ENCODE measurements at regions not wholly inside any gene's neighbourhood (a gene's known extent, or its start where the extent isn't known, plus 50 kb on each side); places are given as distances from the start of the nearest gene placed in this dataset.
A peak's percentile ranks its signal among the peaks of the same experiment; 100 is the strongest.
"Not testable (repeated sequence)": the region's sequence is repeated elsewhere in the genome, so short reads cannot be mapped to it uniquely, and the experiment has no call there.

- not testable (repeated sequence) for DNase-seq
Observed at GRCh38 chr1:243074224-243074623, 180.9 kb downstream of the CEP170 start.

- not testable (repeated sequence) for DNase-seq
Observed at GRCh38 chr1:243067056-243067455, 188.0 kb downstream of the CEP170 start.

GRCh38 chr1:243061965-243062364 lies 193.1 kb downstream of the CEP170 start:
- DNase-seq = not testable (repeated sequence)

- DNase-seq = not testable (repeated sequence)
Observed at GRCh38 chr1:243055510-243055909, 199.6 kb downstream of the CEP170 start.

- not testable (repeated sequence) for DNase-seq
Observed at GRCh38 chr1:243055091-243055490, 200.0 kb downstream of the CEP170 start.

- not testable (repeated sequence) for DNase-seq
Observed at GRCh38 chr1:243054681-243055080, 200.4 kb downstream of the CEP170 start.

- not testable (repeated sequence) for DNase-seq
Observed at GRCh38 chr1:243053048-243053447, 202.0 kb downstream of the CEP170 start.

- DNase-seq = not testable (repeated sequence)
Observed at GRCh38 chr1:243050613-243051012, 204.5 kb downstream of the CEP170 start.

- DNase-seq = not testable (repeated sequence)
Observed at GRCh38 chr1:243049716-243050115, 205.4 kb downstream of the CEP170 start.

- not testable (repeated sequence) for DNase-seq
Observed at GRCh38 chr1:243021365-243021764, 233.7 kb downstream of the CEP170 start.

- DNase-seq = not testable (repeated sequence)
Observed at GRCh38 chr1:243019030-243019635, 235.9 kb downstream of the CEP170 start.

- not testable (repeated sequence) for DNase-seq
Observed at GRCh38 chr1:243010719-243011118, 244.4 kb downstream of the CEP170 start.

- DNase-seq = not testable (repeated sequence)
Observed at GRCh38 chr1:243001003-243001402, 254.1 kb downstream of the CEP170 start.

GRCh38 chr1:242992776-242993175 lies 262.3 kb downstream of the CEP170 start:
- DNase-seq = not testable (repeated sequence)

- DNase-seq = not testable (repeated sequence)
Observed at GRCh38 chr1:242985096-242985495, 270.0 kb downstream of the CEP170 start.

- DNase-seq = not testable (repeated sequence)
Observed at GRCh38 chr1:242973341-242973740, 281.7 kb downstream of the CEP170 start.

- DNase-seq = no peak
Observed at GRCh38 chr1:242966892-242967291, 288.2 kb downstream of the CEP170 start.

GRCh38 chr1:242959397-242959796 lies 295.7 kb downstream of the CEP170 start:
- not testable (repeated sequence) for DNase-seq

- DNase-seq = not testable (repeated sequence)
Observed at GRCh38 chr1:242954945-242955344, 300.1 kb downstream of the CEP170 start.

- DNase-seq = no peak
Observed at GRCh38 chr1:242946206-242946605, 308.9 kb downstream of the CEP170 start.

- peak; percentile 1 to 11 for DNase-seq
Observed at GRCh38 chr1:242936725-242937124, 318.4 kb downstream of the CEP170 start.

GRCh38 chr1:242924717-242925116 lies 330.4 kb downstream of the CEP170 start:
- DNase-seq = not testable (repeated sequence)

GRCh38 chr1:242923603-242924002 lies 331.5 kb downstream of the CEP170 start:
- DNase-seq = not testable (repeated sequence)

GRCh38 chr1:242914729-242915128 lies 340.4 kb downstream of the CEP170 start:
- DNase-seq = not testable (repeated sequence)

- DNase-seq = not testable (repeated sequence)
Observed at GRCh38 chr1:242912855-242913254, 342.2 kb downstream of the CEP170 start.

Measured in Kasumi-1 (cell line).